PC-9 (cell line): ENCODE measurements at regions not wholly inside any gene's neighbourhood (a gene's known extent, or its start where the extent isn't known, plus 50 kb on each side); places are given as distances from the start of the nearest gene placed in this dataset.

Experiments used
- CTCF ChIP-seq: fragments of 200-600 bp; sonication (generic); conservative IDR thresholded peaks from 2 replicates; pipeline ENCODE4 v1.6.1; 2017; ENCODE audit warnings: mixed run types, antibody characterized with exemption, mild to moderate bottlenecking, moderate library complexity
- EZH2 ChIP-seq: fragments of 200-600 bp; sonication (generic); IDR thresholded peaks from 2 replicates; pipeline ENCODE4 v1.8.0; 2017; ENCODE audit warnings: antibody characterized with exemption, low read depth

- TF ChIP-seq CTCF = no peak
- no peak for TF ChIP-seq EZH2
Observed at GRCh38 chr7:67781841-67782240, 785.2 kb downstream of the TYW1 start.
